HG03175 (cell line): ENCODE measurements at regions not wholly inside any gene's neighbourhood (a gene's known extent, or its start where the extent isn't known, plus 50 kb on each side); places are given as distances from the start of the nearest gene placed in this dataset.
"Not testable (repeated sequence)": the region's sequence is repeated elsewhere in the genome, so short reads cannot be mapped to it uniquely, and the experiment has no call there.

Source experiments
- ATAC-seq: cut with Tn5 transposase; IDR thresholded peaks from one replicate; pipeline ENCODE4 v1.9.1; 2021; ENCODE audit warnings: mild to moderate bottlenecking, moderate library complexity; ENCODE audit not compliant: unreplicated experiment

DNA sequence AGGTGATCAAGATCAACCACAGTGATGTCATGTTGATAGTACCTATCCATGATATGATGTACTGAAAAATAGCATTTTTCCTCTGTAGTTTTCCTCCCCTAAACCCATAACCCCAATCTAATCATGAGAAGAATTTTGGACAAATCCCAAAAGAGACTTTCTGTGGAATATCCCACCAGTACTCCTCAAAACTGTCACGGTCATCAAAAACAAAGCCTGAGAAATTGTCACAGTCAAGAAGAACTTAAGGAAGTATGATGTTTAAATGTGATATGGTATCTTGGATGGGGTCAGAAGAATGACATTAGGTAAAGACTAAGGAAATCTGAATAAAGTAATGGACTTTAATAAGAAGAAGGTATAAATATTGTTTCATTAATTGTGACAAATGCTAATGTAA is 248.8 kb downstream of the RMST start:
- no peak for ATAC-seq

DNA sequence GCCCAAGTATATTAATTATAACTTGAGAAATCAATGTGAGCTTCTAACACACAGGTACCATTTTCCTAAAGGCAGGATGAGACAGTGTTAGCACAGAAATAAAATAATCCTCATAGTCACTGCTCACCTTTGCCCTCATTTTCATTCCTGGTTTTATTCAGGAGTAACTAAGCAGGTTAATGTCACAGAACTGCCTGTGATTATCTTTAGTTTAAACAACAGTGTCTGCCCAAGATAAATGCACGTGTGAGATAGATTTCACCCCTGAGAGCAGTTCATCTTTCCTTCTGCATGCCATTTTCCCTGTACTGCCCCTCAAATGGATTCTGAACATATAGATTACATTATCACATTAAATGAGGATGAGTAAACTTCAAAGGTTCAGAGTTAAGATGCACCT is 250.7 kb downstream of the RMST start:
- ATAC-seq: no peak

DNA sequence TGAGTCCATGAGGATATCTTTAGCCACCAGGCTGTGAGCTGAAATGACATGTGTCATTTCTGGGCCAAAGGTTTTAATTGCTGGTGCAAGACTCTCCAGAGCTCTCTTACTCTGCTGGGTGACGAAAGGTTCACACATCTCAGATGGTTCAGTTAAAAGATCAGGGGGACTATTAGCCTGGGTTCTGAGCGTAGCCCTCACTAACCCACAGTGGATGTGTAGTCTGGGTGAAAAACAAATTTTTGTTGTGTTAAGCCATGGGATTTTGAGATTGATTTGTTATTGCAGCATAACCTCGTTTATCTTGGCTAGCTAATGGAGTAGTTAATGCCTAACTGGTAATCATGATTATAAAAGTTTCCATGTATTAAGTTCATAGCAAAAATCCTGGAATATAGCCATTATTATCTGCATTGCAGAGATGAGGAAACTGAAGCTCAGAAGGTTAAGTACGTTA is 251.5 kb downstream of the RMST start:
- ATAC-seq: no peak

DNA sequence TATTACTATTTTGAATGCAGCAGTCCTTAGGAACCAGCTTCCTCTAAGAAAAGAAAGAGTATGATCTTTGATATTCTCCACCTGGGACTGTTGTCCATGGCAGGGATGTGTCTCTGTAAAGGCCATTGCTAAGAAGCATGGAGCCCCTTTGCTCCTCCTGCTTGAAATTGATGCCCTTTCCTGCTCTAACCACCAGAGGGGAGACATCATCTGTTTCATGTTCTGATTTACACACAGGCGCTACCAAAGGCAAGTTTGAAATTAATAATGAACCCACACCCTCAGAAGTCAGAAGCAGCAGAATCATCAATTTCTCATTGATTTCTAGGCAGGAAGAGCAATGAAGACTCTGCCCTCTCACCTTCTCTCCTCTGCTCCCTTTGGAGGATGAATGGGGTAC is 253.8 kb downstream of the RMST start:
- no peak for ATAC-seq

DNA sequence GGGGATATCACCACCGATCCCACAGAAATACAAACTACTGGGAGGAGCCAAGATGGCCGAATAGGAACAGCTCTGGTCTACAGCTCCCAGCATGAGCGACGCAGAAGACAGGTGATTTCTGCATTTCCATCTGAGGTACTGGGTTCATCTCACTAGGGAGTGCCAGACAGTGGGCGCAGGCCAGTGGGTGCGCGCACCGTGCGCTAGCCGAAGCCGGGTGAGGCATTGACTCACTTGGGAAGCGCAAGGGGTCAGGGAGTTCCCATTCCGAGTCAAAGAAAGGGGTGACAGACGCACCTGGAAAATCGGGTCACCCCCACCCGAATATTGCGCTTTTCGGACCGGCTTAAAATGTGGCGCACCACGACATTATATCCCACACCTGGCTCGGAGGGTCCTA is 261.2 kb downstream of the RMST start:
- not testable (repeated sequence) for ATAC-seq

DNA sequence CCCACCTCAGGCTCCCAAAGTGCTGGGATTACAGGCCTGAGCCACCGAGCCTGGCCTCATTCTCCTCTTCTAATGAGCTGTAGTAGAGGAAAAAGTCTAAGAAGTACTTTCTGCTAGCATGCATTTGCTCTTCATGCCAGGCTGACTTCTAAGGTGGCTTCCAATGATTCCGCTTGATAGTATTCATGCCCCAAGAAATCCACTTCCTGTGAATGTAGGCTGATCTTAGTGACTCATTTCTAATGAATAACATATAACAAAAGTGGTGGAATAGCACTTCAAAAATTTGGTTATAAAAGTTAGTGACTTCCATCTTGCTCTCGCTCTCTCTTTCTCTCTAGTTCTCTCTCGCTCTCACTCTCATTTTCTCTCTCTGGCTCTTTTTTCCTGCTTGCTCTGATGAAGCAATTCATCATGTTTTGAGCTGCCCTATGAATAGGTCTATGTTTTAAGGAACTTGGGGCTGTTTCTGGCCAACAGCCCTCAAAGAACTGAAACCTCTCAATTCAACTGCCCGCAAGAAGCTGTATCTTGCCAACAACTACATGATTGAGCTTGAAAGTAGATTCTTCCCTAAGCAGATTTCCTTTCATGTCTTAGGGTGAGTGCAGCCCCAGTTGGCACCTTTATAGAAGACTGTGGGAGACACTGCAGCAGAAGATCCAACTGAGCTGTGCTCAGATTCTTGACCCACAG is 282.9 kb downstream of the RMST start:
- ATAC-seq: no peak

DNA sequence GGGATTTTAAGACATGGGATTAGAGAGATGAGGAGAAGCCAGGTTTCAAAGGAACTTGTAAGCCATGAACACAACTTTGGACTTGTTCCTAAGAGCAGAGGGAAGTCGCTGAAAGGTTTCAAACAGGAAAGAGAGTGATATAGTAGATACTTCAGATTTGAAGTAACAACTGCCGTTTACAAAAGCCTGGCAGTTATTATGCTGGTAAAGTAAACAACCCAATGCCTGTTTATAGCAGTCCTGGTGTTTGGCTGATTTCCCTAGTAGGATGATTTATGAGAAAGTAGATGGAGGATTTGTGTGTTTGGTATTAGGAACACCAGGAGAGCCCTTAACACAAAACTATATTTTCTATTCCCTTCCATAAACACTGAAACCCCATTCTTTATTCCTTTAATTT is 285.7 kb downstream of the RMST start:
- no peak for ATAC-seq

DNA sequence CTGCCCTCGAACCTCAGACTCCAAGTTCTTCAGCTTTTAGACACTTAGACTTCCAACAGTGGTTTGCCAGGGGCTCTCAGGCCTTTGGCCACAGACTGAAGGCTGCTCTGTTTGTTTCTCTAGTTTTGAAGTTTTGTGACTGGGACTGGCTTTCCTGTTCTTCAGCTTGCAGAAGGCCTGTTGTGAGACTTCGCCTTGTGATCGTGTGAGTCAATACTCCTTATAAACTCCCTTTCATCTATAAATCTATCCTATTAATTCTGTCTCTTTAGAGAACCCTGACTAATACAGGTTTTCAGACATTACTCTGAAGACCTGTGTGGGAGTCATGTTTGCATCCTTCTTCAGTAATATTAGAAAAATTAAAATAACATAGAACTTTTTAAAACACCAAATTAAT is 289.1 kb downstream of the RMST start:
- ATAC-seq: no peak

DNA sequence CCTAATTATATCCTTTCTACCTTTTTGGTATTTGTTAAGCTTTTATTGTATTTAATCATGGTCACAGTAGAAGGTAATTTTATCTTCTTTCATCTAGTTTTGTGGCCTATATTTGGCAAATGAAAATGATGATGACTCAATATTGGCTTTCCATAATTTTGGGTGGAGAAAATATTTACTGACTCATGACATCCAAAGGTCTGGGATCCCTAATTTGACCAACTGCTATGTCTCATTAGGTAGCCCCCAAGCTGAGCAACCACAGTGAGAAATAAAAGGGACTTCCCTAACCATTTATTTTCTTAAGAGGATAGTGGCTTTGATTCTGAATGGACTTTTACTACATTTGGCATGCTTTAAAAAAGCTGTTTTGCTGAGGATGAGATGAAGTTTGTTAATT is 289.5 kb downstream of the RMST start:
- ATAC-seq: no peak

DNA sequence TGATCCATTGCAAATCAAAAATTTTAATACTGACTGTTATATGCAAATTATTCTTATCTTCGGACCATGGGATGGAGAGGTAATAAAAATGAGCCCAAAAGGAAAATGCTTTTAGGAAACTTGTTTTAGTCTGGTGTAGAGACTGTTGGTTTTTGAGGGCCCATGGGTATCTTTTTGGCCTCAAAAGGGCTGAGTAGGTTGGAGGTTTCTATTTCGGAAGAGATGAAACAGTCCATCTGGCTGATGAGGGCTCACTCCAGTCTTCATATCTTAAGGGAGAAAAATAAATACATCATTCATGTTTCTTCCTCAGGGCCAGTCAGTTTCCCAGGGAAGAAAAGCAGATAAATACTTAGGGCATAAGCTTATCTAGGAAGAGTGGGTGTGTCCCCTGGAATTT is 290.7 kb downstream of the RMST start:
- ATAC-seq: no peak

DNA sequence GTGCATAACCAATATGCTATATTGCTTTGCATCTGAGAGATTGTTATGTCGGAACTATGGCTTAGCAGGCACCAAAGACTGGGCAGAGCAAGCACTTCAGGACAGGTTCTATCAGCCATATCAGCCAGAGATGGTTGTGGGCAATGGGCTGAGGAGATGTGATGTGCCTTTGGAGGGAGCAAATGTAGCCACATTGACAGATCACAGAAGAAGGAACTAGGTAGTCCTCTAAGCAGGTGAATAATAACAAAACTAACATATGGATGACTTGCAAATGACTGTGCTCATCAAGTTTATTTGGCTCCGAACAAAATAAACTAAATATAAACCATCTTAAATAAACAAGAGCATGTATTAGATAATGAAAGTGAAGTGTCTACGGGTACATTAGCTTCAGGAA is 291.7 kb downstream of the RMST start:
- no peak for ATAC-seq

DNA sequence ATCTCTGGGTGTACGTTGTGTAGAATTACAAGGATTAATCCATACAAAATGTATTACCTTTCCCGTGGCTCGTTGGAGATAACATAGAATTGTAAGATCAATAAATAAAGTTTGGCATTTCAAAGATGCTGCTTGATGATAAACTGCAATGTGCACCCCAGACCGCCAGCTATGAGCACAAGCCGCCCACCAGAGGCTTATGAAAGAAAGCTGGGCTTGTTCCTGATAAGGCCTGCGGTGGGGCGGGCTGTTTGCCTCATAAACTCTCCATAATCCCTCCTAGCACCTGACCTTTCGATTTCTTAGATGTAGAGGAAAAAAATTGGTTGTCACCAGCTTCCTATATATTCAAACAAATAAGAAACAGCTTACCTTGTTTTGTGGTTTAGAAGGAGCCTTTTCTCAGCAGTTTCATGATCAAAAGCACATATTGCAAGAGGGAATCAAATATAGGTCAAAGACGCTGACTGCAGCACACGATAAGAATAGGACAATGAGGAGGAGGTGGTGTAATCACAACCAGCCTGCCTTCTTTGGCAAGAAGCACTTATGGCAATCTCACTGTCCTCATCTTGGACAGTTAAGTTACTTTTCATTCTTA is 293.6 kb downstream of the RMST start:
- ATAC-seq: no peak

DNA sequence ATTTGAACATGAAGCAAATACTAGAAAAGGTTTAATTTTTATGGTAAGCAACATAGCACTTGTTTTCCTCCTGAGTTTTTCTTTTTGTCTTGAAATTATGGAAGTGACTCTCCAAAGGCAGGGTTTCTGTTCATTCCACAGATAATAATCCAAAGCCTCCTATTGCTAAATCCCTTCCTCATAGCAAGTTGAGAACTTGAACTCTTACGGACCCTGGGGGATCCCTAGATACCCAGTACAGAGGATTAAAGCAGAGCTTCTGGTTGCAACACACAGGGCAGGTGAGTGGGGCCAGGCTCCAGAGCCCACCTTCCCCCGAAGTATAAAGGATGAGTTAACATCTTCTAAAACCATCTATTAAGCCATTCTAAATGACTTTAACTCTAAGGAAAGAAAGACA is 294.1 kb downstream of the RMST start:
- no peak for ATAC-seq

DNA sequence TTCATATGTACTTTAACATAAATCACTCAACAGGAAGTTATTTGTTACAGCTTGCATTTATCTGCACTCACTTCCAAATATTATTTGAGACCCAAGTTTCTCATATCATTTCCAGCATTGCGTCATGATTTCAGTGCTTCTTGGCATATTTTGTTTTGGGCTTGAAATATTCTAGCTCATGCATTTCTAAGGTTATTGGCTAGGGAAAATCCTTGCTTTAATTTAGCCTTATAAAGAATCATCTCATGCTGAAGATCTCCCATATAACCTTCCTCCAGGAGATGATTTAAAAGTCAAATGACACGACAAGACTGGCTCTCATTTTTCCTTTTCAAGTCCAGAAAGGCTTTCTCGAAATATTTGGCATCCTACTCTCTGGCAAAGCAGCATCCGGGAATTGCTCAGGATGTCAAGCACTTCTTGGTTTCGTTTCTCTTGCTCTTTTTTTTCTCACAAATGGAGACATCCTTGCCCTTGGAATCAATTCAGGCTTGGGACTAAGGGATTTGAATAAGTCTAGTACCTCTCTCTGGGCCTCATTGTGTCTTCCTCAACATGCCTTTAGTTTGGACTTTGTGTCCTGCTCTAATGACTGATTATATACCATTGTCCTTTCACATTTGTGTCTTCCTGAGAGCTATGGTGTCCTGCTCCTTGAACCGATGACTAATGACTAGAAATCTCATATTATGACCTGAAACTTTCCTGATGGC is 295.0 kb downstream of the RMST start:
- no peak for ATAC-seq

DNA sequence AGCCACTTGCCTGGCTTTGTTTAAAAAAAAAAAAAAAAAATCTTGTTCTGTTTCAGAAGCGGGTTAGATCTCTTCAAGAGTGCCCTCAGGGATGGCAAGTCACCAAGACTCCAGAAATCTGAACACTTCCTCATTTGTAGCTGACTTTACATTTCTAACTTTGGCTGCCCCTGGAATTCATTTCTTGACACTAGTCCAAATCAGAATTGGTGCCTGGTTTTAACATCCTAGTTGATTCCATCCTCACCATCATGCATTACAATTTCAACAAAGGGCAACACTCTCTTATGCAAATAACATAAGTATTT is 295.5 kb downstream of the RMST start:
- no peak for ATAC-seq

DNA sequence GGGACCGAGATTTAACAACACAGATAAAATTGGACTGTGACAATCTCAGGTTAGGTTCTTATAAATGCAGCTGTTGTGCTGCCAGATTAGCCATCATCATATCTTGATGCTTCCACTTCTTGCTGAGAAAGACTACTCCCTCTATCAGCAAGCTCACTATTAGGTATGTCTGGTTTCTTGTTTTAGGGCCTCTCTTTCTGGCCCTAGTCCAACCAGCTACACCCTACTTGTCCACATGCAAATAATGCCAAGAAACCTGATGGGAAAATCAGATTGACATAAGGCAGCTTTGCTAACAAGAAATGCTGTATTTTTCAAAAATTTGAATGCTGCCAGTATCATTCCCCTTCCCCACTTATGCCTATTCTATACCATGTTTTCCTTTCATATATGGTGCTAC is 296.0 kb downstream of the RMST start:
- ATAC-seq: no peak

DNA sequence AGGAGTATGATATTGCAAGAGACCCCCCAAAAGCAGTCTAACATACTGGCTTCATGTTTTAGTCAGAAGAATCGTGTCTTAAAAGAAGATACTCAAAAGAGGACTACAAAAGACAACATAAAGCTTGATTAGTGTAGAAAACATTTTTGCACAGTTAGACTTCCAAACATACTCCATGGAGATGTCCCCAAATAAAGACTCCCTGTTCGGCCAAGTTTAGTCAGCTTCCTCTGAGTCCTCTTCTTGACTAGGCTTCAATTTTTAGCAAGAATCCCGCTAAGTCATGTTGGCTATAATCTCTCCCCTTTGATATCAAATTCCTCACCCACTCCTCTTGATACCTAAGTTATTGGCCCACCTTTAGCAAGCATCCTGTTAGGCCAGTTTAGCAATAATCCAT is 298.0 kb downstream of the RMST start:
- ATAC-seq: no peak

DNA sequence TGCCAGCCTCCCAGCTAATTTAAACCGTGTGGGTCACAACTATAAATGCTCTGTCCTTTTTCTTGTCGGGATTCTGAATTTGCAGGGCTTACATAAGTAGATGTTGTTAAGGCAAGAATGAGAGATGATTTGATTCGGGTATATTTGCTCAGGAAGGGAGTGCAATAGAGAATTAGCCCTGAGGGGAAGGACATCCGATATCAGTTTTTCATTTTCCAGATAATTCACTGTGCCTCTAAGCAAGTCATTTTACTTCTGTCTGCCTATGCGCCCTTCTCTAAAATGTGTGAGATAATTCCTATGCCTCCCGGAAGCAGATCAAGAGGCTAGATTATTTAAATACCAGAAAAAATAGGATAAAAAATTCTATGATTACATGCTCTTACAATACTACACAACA is 300.5 kb downstream of the RMST start:
- no peak for ATAC-seq

DNA sequence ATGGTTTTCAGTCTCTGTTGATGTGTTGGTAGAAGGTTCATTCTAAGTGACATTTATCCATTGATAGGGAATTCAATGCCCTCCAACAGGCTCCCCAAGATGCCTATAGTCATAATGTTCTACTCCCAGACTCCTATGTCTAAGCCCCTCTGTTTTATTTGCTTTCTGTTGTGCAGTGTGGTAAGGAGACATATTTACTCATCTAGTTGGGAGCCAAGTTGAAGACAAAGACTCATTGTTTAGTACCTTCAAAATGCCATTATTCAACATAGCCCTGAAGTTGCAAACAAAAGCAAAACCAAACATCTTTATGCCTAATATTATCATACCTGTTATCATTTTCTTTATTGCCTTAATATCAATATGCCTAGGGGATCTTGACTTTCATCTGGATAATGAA is 302.1 kb downstream of the RMST start:
- ATAC-seq: no peak

DNA sequence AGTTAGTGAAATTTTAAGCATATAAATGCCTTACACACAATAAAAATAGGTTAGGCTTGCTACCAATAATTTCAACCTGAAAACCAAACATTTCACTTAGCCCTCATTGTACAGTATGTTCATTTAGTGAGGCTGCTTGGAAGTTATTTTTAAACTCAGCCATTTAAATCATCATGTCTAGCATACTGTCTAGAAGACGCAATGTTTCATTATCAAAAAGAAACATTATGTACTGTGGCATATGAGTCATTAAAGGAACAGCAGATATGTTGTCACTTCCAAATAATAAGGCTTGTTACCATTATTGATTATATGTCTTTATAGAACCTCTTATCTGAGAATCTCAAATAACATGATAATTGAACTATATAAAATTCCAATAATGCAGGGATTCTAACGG is 304.7 kb downstream of the RMST start:
- no peak for ATAC-seq

DNA sequence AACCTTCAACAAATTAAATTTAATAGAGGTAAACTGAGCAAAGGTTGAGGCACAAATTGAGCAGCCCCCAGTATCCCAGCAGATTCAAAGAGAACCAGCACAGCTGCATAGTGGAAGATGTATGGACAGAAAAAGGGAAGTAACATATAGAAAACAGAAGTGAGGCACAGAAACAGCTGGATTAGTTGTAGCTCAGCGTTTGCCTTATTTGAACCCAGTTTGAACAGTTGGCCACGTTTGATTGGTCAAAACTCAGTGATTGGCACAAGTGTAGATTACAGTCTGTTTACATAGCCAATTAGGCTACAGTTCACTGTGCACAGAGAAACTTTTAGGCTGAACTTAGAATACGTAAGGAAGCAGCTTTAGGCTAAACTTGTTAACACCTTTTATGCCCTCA is 315.5 kb downstream of the RMST start:
- ATAC-seq: no peak

DNA sequence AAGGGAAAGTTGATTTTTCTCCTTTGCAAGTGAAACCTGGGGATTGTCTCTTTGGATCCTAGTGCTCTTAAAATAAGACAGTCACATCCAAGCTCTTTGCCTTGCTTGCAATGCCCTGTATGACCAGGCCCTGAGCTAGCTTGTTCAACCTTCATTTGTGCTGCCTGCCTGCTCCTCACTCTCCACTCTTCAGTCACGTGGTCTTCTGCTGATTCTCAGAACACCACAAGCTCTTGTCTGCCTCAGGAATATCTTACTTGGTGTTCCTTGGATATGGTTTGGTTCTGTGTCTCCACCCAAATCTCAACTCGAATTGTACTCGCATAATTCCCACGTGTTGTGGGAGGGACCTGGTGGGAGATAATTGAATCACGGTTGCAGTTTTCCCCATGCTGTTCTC is 318.7 kb downstream of the RMST start:
- ATAC-seq: no peak

DNA sequence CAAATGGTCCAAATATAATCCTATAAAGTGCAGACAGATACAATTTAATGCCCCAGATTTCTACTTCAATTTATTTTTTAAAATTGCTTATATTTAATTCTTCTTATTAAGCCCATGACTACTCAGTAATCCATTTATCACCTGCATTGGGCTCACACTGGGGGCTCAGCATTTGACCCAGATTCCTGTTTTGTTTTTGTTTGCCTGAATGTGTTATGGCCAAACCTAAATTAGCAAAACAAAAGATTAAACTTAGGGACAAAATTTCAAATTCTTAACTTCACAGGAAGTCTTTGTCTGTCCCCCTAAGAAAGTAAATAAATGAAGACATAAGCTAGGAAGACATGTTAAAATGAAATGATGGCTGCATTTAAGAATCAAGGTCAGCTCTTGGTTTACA is 322.3 kb downstream of the RMST start:
- no peak for ATAC-seq
